NCI-H1092 treated with DMSO at 0.1 percent for 48 hours (cell line): ENCODE measurements at regions not wholly inside any gene's neighbourhood (a gene's known extent, or its start where the extent isn't known, plus 50 kb on each side); places are given as distances from the start of the nearest gene placed in this dataset.
"Not testable (repeated sequence)": the region's sequence is repeated elsewhere in the genome, so short reads cannot be mapped to it uniquely, and the experiment has no call there.

Experiments
- DNase-seq: peaks from one replicate; lab custom pipeline; 2025; lab: John Stamatoyannopoulos, UW

DNA sequence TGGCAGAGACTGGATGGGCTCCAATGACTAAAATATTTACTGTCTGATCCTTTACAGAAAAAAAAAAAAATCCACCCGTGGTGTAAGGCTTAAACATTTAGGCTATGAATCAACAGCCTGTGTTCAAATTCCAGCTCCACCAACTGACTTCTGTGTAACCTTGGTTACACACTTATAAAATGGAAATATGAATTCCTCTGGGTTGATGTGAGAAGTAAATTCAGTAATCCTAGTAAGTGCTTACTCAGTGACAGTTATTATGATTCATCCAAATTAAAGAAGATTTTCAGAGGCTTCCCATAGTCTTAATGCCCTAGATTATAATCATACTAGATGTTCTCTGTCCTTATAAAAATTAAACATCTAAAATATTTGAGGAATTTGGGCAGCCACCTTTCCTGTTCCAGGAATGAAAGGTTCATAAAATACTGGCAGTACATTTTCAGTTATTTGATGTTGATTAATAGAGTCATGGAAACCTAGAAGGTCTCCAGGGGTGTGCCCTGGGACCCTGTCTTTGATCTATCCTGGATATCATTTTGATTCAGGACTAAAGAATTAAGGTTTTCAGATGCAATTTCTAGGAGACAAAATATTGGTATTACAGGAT, 180.3 kb upstream of the ZNF217 start:
- no peak for DNase-seq

DNA sequence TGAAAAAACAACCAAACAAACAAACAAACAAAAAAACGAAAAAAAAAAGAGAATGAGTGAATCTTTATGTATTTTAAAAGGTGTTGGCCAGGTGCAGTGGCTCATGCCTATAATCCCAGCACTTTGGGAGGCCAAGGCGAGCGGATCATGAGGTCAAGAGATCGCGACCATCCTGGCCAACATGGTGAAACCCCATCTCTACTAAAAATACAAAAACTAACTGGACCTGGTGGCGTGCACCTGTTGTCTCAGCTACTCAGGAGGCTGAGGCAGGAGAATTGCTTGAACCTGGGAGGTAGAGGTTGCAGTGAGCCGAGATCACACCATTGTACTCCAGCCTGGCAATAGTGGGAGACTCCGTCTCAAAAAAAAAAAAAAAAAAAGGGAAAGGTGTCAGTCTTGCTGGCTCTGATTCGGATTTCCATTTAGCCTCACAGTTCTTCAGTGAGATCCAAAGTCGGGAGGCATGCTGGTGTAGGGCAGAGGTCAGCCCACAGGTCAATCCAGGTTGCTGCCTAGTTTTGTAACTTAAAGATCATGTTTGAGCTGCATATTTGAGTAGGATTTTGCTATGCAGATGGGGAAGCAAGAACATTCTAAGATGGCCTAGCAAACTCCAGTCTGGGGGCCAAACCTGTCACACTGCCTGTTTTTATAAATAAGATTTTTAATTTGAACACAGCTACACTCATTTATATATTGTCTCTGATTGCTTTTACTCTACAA, 179.6 kb upstream of the ZNF217 start:
- DNase-seq, result not testable (repeated sequence)

- DNase-seq, result no peak
Observed at GRCh38 chr20:53769041-53769440, 175.4 kb upstream of the ZNF217 start.

DNA sequence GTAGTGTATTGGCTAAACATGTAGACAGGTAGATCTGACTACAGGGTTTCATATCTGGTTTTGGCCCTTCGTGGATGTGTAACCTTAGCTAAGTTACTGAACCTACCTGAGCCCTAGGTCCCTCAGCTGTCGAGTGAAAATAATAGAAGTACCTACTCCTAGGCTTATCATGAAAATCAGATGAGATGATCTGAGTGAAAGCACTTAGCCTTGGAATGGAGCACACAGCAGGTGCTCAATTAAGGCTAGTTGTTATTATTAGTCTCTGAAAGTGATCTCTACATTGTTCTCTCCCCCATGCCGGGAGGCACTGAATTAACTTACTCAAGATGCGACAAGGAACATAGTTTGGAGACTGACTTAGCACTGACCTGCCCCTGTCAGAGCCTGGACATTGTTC, 174.7 kb upstream of the ZNF217 start:
- DNase-seq, result no peak

GRCh38 chr20:53767206-53767930, 173.7 kb upstream of the ZNF217 start:
- no peak for DNase-seq

GRCh38 chr20:53764415-53764800, 170.8 kb upstream of the ZNF217 start:
- no peak for DNase-seq

- DNase-seq, result peak; percentile 20
Observed at GRCh38 chr20:53763707-53764414, 170.2 kb upstream of the ZNF217 start.

DNA sequence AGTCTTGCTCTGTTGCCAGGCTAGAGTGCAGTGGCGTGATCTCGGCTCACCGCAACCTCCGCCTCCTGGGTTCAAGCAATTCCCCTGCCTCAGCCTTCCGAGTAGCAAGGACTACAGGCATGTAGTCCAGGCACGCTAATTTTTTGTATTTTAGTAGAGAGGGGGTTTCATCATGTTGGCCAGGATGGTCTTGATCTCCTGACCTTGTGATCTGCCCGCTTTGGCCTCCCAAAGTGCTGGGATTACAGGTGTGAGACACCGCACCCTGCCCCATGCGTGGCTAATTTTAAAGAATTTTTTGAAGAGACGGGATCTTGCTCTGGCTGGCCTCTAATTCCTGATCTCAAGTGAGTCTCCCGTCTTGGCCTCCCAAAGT, 168.8 kb upstream of the ZNF217 start:
- not testable (repeated sequence) for DNase-seq

GRCh38 chr20:53760025-53760441, 166.4 kb upstream of the ZNF217 start:
- no peak for DNase-seq

- DNase-seq, result no peak
Observed at GRCh38 chr20:53757472-53757913, 163.9 kb upstream of the ZNF217 start.

- DNase-seq, result no peak
Observed at GRCh38 chr20:53755733-53756531, 162.3 kb upstream of the ZNF217 start.

DNA sequence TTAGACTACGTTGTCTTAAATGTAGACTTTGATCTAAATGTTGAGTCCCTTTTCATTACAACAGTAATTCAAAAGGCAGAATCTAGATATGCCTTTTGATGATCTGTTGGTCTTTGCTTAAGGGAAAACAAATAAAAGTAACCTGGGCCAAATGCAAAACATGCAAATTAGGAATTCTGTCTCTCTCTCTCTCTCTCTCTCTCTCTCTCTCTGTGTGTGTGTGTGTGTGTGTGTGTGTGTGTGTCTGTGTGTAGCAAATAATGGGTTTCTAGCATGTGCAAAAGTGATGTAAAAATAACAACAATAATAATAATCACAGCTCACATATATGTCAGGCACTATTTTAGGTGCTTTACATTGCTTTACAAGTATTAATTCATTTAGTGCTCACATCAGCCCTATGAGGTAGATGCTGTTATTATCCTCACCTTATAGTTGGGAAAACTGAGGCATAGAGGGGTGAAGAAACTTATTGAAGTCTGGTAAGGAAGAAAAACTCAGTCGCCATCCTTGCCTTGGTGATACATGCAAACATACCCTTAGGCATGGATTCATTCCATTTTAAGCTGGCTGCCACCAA, 160.3 kb upstream of the ZNF217 start:
- DNase-seq, result no peak

DNA sequence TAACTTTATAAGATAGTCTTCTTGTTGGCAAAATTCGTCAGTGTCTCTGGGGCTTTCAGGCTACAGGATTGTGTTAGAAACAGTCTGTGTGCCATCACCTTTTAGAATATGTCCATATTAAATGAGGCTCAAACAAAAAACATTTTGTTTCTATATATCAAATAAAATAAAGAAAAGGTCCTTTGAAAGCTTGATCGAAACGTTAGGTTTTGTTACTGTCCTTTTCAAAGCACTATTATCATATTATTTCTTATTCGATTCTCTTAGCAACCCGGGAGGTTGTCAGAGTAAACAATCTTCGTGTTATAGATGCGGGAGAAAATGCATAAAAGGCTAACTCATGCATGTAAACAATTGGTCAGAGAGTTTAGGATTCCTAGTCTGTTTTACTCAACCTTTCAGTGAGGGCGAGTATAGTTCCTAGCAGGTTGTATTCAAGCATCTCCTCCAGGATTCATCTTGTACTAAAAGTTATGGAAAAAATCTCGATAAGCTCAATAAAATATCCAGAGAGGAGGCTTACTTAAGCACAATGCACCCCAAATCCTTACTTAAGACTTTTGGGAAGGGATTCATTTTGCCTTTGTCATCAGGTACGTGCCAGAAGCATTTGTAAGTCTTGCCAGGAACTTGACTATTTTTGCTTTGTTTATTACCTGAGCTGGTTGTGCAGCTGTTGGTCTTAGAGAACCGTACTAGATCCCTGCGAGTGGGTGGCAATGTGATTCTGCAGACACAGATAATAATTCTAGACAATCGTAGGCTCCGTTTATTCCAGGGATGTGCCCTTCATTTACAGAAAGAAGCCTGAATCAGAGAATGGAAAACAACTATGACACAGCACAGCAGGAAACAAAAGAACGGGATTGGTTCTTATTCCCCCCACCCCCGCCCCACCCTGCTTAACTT, 159.6 kb upstream of the ZNF217 start:
- no peak for DNase-seq

DNA sequence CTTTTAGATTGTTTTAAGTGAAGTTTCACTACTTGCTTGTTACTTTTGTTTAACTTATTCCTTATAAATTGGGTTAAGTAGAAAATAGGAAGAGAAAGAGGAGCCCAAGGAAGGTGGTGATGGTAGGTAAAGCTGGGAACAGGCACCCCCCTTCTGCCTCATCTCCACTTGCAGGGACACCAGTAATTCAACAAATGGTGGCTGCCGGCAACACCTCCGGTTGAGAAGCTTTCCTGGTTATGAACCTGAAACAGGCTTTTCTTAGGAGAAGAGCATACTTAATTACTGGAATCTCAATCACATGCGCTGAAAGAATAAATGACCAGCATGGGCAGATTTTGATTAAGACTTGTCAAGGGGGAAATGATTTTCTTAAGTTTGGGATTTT, 158.9 kb upstream of the ZNF217 start:
- DNase-seq, result no peak

GRCh38 chr20:53751620-53752318, 158.1 kb upstream of the ZNF217 start:
- DNase-seq, result no peak

GRCh38 chr20:53750827-53751619, 157.4 kb upstream of the ZNF217 start:
- no peak for DNase-seq

DNA sequence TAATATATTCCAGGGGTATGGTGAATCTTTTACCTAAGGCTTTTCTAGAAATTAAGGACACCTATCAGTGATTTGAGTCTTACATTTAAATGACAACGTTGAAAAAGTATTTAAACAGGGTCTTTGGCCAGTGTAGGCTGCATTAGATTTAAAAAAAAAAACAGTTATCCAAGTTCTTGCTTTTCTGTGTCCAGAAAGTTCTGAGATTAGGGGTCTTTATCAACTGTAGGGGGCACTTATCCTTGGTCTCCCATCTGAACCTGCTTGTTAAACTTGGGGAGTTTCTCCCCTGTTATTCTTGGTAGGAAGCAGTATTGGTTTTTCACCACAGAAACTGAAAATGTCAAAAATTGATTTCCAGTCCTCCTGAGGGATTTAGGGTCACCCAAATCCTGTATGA, 155.9 kb upstream of the ZNF217 start:
- no peak for DNase-seq

DNA sequence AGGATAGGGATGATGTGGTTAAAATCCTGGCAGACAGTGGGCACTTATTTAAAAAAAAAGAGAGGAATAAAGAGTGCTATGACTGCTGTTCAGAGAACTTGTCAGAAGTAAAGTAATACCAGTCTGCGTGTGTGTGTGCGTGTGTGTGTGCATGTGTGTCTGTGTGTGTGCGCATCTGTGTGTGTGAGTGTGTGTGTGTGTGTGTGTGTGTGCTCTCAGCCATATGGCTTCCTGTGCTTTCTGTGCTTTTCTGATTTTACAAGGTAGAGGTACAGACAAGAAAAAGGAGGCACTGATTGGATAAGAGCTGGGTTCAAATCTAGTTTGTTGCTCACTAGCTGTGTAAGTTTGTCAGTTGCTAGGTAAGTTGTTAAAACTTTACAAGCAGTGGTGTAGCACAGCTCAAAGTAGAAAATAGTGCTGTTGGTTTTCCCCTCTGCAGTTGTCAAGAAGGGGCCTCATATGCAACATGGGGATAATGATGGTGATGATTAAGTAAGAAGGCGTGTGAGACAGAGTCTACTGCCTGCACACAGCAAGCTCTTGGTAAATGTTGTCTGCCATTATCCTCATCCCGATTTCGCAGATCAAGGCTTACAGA, 155.3 kb upstream of the ZNF217 start:
- DNase-seq, result no peak
